ENCODE measurements at regions not wholly inside any gene's neighbourhood (a gene's known extent, or its start where the extent isn't known, plus 50 kb on each side); places are given as distances from the start of the nearest gene placed in this dataset.
"Not testable (repeated sequence)": the region's sequence is repeated elsewhere in the genome, so short reads cannot be mapped to it uniquely, and the experiment has no call there.

DNA sequence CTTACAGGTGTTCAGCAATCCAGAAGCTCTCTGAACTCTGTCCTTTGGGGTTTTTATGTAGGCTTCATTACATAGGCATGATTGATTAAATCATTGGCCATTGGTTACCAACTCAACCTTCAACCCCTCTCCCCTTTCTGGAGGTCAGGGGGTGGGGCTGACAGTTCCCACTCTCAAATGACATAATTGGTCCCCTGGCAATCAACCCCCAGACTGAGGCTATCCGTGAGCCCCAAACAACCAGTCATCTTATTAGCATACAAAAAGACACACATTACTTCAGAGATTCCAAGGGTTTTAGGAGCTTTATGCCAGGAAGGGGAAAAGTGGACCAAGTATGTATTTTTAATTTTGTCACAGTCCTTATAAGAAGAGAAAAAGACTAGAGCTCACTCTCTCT lies 92.1 kb downstream of the ZNF467 start:
- DNase-seq: no peak

DNA sequence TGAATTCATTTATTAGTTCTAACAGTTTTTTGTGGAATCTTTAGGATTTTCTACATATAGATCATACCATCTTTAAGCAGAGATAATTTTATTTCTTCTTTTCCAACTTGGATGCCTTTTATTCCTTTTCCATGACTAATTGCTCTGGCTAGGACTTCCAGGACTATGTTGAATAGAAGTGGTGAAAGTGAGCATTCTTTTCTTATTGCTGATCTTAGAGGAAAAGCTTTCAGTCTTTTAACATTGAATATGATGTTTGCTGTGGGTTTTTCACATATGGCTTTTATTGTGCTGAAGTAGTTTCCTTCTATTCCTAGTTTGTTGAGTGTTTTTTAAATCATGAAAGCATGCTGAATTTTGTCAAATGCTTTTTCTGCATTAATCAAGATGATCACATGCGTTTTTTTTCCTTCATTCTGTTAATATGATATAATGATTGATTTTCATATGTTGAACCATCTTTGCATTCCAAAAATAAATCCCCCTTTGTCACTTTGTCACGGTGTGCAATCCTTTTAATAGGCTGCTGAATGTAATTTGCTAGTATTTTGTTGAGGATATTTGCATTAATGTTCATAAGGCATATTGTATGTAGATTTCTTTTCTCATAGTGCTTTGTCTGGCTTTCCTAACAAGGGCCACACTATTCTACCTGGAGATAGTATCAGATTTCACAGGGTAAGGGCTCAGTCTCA lies 92.9 kb downstream of the ZNF467 start:
- no peak for DNase-seq

DNA sequence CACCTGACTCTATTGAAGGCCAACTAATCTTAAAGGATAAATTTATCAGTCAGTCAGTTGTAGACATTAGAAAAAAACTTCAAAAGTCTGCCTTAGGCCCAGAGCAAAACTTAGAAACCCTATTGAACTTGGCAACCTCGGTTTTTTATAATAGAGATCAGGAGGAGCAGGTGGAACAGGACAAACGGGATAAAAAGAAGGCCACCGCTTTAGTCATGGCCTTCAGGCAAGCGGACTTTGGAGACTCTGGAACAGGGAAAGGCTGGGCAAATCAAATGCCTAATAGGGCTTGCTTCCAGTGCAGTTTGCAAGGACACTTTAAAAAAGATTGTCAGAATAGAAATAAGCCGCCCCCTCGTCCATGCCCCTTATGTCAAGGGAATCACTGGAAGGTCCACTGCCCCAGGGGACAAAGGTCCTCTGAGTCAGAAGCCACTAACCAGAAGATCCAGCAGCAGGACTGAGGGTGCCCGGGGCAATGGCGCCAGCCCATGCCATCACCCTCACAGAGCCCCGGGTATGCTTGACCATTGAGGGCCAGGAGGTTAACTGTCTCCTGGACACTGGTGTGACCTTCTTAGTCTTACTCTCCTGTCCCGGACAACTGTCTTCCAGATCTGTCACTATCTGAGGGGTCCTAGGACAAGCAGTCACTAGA lies 98.5 kb downstream of the ZNF467 start:
- DNase-seq: not testable (repeated sequence)

DNA sequence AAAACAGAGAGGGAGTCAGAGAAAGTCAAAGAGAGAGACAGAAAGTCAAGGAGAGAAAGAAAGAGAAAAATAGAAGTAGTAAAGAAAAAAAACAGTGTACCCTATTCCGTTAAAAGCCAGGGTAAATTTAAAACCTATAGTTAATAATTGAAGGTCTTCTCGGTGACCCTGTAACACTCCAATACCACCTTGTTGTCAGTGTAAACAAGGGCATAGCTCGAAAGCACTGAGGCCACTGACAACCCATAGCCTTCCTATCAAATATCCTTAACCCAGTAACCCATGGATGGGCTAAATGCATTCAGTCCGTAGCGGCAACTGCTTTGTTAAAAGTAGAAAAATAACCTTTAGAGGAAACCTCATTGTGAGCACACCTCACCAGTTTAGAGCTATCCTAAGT lies 100.4 kb downstream of the ZNF467 start:
- no peak for DNase-seq

DNA sequence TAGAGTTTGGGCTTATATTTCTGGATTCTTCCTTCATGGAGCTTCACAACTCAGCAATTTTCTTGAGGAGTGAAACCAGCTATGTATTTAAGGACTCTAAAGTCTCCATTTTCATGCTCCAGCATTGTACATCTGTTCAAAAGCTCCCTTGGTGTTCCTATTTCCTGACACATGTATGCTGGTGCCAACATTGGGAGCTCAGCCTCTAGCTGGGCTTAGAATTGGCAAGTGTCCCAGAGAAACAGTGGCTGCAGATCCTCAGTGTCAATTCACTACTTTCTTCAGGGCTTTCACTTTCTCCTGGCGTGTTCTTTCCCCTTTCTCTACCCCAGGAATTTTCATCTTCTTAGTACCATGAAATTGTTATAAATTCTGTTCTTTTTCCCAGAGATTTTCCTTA lies 103.1 kb downstream of the ZNF467 start:
- no peak for DNase-seq

DNA sequence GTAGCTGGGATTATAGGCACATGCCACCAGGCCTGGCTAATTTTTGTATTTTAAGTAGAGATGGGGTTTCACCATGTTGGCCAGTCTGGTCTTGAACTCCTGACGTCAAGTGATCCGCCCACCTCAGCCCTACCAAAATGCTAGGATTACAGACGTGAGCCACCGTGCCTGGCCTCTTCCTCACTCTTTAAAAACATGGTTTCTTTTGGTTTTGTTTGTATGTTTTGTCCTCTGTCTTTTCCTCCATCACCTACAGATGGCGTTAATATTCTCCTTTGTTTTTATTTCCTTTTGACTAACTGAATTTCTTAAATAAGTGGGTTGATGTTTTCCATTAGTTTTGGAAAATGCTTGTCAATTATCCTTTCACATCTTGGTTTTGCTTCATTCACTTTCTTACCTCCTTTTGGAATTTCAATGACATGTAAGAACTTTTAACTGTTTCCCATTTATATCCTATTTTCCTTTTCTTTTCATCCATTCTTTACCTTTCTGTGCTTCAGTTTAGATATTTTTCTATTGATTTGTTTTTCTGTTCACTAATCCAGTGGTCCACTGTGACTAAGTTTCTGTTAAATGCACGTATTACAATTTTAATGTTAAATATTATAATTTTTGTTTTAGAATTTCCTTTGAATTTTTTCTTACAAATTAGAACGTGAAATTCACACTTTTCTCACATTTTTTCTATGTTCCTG lies 104.1 kb downstream of the ZNF467 start:
- DNase-seq: no peak

DNA sequence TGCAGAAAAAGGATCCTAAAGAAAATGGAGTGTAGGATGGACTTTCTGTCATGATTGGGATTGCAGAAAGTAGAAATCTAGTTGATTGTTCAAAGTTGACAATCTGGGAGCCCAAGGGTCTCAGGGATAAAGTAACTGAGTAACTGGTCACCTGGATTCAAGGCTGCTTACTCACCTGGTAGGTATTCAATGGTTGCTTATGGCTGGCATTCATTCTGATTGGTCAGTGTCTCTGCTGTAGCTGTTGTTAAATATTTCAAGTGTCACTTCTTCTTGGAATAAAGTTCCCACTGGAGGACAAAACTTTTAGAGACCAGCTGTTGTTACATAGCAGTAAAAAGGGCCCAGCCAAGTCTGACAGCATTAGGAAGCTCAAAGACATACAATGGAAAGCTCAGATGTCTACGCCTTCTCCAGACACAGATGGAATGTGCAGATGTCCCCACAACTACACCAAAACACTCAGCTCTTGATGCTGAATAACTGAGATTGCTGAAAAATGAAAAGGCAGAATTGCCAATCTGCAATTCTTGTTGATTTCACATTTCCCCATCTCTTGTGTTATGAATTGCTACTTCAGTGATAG lies 106.9 kb downstream of the ZNF467 start:
- DNase-seq: no peak

DNA sequence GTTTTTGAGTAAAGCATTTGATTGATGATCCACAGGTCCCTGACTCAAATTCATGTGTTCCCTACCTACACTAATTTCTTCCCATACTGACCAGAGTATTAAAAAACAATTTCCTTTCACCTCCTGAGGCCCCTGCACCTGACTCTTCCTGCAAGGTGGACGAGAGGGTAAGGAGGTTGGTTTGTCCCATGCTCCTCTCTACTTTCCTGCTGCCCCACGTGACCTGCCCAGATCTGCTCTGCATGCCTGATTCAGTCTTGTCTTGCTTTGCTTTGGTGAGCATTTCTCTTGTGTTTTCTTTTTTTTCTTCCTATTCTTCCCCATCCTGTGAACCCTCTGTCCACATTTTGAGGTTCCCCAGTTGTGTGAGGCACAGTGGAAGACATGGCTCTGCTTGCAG lies 107.8 kb downstream of the ZNF467 start:
- DNase-seq: not testable (repeated sequence)

DNA sequence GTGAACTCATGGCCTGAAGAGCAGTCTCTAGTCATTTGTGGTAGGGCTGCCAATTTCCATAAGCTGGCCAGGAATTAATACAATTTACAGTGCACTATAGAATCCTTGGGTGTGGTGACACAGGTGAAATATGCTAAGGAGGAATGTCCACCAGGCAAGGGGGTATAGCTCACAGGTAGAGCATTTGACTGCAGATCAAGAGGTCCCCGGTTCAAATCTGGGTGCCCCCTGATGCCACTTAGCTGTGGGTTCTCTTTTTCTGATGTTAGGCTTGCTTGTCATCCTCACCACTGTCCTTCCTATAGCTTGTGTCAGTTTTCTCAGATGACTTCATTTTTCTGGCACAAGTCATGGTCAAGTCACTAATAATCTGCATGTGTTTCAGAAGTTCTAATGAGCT lies 108.7 kb downstream of the ZNF467 start:
- DNase-seq: no peak

DNA sequence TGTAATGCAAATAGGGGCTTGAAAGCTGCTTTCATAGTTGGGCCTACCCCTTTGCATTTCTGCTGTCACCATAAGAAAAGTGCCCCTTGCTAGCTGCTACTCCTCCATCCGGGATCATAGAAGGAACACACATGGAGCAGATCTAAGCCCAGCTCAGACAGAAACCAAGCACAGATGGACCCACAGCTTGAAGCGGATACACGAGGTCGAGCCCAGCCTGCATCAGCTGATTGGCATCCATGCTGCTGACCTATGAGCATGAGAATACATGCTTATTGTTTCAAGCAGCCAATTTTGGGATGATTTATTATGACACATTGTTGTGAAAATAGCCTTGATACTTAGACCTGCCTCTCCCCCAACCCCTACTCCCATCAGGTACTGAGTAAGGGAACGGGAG lies 109.2 kb downstream of the ZNF467 start:
- no peak for DNase-seq

DNA sequence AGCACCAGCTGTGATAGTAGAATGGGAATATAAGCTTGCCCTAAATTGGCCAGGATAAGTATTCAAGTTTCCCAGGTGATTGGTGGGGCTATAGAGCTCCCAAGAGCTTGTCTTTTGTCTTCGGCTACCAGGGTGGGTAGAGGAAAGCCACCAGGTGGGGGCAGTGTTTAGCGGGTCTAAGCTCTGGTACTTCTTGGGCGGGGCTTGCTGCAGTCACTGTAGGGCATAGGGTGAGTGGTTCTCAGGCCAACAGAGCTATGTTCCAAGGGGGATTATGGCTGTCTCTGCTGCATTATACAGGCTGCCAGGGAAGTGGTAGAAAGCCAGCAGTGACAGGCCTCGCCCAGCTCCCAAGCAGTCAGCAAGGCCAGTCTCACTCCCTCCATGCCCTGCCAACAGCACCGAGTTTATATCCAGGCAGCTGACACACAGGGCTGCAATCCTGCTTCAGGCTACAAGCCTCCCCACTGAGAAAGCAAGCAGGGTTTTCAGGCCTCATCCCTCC lies 110.7 kb downstream of the ZNF467 start:
- DNase-seq: no peak

DNA sequence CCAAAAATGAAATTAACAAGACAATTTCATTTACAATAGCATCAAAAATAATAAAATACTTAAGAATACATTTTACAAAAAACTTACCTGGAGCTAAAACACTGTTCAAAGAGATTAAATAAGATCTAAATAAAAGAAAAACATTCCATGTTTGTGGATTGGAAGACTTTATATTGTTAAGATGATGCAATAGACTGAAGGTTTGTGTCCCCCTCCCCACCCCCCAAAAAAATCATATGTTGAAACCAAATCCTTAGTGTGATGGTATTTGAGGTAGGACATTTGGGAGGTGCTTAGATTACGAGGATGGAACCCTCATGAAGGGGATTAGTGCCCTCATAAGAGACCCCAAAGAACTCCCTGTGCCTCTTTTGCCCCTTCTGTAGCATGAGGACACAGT lies 117.6 kb downstream of the ZNF467 start:
- no peak for DNase-seq

DNA sequence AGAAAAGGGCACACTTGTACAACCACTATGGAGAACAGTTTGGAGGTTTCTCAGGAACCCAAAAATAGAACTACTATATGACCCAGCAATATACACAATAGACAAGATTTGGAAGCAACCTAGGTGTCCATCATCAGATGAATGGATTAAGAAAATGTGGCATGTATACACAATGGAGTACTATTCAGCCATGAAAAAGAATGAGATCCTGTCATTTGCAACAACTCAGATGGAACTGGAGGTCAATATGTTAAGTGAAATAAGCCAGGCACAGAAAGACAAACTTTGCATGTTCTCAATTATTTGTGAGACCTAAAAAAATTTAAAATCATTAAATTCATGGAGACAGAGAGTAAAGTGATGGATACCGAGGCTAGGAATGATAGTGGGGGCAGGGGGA lies 118.8 kb downstream of the ZNF467 start:
- no peak for DNase-seq

DNA sequence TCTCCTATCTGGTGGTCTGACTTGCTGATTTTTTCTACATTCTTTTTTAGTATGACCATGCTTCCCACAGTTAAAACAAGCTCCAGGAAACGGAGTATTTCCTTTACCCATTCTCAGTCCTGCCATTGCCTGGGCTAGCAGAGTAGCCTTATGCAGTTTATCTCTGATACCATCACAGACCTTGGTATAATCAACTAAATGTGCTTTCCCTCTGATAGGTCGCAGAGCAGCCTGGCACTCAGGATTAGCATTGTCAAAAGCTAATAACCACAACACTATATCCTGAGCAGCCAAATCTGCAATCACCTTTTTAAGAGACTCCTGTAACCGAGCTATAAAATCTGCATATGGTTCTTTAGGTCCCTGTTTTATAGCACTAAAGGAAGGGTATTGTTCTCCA lies 123.2 kb downstream of the ZNF467 start:
- DNase-seq: not testable (repeated sequence)

DNA sequence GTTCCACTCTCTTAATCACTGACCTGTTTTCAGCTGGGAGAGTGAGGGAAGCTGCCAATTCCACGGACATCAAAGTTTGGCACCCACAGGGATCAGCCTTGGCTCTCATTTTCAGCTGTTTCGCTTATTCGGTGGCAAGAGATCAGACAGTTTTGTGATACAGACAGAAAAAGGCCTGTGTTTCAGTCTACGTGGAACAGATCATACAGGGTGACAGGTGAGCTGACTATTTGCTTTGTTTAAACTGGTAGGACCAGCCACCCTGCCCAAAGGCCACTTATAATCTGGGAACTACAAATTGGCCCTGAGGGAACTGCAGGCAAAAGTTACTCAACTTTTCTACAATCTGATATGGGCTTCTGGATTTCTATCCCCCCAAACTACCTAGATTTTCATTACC lies 128.6 kb downstream of the ZNF467 start:
- no peak for DNase-seq

DNA sequence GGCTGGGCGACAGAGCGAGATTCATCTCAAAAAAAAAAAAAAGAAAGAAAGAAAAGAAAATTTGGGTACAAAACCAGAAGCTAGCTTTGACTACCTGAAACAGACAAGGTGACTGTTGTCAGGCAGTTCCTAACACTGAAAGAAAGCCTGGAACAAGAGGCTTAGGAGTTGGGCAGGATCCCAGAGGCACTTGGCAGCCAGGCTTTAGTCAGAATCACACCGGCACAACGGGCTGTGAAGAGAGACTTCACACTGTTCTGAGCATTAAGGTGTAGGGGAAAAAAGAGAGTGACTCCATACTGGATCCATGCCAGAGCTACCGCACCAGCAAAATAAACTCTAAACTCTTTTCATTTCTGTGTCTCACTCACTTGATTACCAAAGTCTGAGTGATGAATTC lies 130.8 kb downstream of the ZNF467 start:
- DNase-seq: no peak

DNA sequence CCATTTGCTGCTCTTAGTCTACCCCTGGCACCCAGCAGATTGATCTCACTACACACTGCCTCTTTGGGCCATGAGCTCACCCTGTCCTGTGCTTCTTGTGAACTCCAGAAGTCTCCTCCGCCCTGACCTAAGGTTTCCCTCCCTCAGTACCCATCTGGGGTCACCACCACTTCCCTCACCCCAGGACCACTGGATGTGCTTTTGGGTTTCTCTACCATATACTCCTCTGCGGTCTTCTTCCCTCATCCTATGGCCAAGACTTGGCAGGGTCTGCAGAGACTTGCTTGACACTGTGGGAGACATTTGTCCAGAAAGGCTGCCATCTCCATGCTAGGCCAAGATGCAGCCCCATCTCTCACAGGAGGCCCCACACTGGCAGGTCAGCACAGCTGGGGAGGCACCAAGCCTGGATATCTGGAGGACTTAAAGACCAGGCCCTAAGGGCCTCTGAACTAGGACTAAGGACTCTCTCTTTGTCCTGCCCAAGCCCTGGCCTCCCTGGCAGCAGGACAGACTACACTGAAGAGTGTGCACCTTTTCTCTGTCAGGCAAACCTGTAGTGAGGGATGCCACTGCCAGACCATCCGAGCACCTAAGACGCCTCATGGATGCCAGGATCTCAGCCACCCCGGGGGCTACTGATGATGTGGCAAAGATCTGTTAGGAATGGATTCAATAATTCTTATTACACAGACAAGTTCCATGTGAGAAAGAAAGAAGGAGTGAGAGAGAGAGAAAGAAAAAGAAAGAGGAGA lies 134.6 kb downstream of the ZNF467 start:
- no peak for DNase-seq

DNA sequence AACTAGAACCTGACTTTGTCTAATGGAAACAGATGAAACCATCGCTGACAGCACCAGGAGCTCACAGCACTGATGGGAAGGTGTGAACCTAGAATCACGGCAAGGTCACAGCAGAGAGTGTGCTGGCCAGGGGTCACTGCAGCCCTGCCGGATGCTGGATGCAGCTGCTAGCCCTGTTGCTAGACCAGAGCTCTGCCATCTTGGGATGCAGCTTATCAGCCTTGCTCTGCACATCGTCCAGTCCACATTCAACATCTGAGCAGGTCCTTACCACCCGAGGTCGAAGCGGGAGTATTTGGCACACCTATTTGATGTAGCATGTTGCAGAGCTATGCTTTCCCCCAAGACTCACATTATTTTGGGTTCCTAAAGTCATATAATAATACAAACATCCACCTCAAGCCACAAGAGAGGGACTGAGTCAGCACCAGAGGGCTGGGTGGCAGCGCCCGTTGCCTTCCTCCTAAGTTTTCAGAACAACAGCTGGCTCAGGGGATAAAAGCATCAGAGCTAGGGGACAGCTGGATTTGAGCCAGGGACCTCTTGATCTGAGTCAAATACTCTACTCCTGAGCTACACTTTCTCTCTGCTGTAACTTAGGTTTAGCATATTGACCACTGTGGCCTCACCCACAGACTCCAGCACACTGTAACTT lies 135.3 kb downstream of the ZNF467 start:
- DNase-seq: no peak

DNA sequence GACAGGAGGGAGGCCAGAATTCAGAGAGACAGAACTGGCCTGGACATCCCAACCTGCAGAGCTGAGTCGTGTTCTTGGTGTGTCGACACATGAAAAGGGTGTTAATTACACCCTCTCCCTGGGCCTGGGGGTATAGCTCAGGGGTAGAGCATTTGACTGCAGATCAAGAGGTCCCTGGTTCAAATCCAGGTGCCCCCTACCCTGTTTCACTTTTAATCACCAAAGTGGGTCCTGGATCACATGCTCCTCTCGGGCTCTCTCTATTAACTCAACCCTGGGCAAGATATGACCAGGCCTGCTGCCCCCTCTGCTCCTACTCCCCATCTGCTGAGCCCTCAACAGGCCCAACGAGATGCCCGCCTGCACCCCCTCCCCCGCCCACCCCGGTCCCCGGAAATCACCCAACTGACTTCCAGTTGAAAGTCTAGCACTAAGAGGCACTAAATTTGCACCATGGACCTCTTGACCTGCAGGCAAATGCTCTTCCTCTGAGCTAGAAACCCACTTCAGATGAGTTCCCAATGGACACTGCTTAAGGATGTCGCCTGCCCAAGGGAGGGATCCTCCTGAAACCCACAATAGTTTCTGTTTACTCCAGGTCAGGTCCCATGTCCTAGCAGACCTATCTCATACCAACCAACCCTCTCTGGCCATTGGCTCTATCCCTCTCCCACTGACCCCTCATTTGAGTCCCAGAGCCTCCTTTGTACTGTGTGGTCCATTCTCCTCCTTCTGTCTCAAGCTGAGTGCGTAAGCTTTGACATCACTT lies 137.6 kb downstream of the ZNF467 start:
- no peak for DNase-seq

DNA sequence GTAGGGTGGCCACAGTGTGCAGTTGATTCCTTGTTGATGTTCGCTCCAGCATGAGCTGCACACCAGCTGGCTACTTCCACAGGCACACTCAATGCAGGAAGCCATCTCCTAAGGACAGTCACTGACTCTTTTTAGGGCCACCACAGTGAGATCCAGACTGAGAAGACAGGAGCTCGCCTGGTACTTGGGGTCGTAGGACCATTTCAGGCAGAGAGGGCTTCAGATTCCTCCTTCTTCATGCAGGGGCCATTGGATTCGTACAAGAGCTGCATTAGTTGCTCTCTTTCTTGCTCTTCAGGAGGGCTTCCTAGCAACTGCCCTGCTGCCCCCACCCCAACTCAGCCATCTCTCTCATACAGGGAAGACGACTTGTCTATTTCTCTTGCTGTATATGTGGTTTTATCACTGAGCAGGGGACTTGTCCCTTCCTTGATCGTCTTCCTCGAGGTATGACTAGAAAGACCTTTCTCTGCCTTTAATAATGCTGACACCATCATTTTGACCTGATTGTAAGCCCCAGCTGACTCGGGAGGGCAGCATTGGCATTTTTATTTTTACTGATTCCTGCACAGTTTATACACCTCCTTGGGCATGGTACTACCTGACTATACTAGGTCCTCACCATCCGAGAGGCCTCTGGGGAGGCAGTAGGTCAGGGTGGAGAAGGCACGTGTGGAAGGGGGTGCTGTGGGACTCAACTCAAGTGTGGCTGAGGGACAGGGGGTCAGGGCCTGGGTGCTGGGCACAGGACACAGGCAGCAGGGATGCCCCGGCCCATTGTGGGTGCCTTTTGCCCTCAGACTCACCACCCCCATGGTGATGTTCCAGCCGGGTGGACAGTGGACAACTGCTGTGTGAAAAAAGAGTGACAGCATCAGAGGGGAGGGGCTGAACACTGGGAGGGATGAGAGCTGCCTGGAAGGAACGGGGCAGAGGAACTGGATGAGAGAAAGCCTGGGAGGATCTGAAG lies 136.7 kb upstream of the ZNF746 start:
- DNase-seq: no peak
